Hepatocyte (in vitro differentiated cells): ENCODE measurements at regions not wholly inside any gene's neighbourhood (a gene's known extent, or its start where the extent isn't known, plus 50 kb on each side); places are given as distances from the start of the nearest gene placed in this dataset.
"Not testable (repeated sequence)": the region's sequence is repeated elsewhere in the genome, so short reads cannot be mapped to it uniquely, and the experiment has no call there.

Experiments
- DNase-seq: peaks from one replicate; pipeline ENCODE4 v3.0.0-alpha.2; 2016; ENCODE audit warnings: low spot score
- H2AFZ ChIP-seq: fragments of 200-600 bp; sonication (generic); 2 replicates; pipeline ENCODE4 v1.6.0; 2016; ENCODE audit warnings: antibody characterized with exemption, mild to moderate bottlenecking
- H3K27ac ChIP-seq: fragments of 200-600 bp; sonication (generic); 2 replicates; pipeline ENCODE4 v1.5.1; 2016; ENCODE audit warnings: mild to moderate bottlenecking
- H3K27me3 ChIP-seq: fragments of 200-600 bp; sonication (generic); 2 replicates; pipeline ENCODE4 v1.6.1; 2016
- H3K36me3 ChIP-seq: fragments of 200-600 bp; sonication (generic); replicated peaks from 2 replicates; pipeline ENCODE4 v1.5.1; 2016; ENCODE audit warnings: low read depth; ENCODE audit not compliant: insufficient read depth
- H3K4me1 ChIP-seq: fragments of 200-600 bp; sonication (generic); 2 replicates; pipeline ENCODE4 v1.5.1; 2016; ENCODE audit warnings: mild to moderate bottlenecking, moderate library complexity; ENCODE audit not compliant: insufficient read depth
- H3K4me2 ChIP-seq: fragments of 200-600 bp; sonication (generic); 2 replicates; pipeline ENCODE4 v1.6.0; 2016
- H3K4me3 ChIP-seq: fragments of 200-600 bp; sonication (generic); 2 replicates; pipeline ENCODE4 v1.5.1; 2016; ENCODE audit warnings: mild to moderate bottlenecking
- H3K79me2 ChIP-seq: fragments of 200-600 bp; sonication (generic); 2 replicates; pipeline ENCODE4 v1.6.0; 2017; ENCODE audit warnings: mild to moderate bottlenecking
- H3K9me2 ChIP-seq: fragments of 200-600 bp; sonication (generic); replicated peaks from 2 replicates; pipeline ENCODE4 v1.6.0; 2017; ENCODE audit warnings: mild to moderate bottlenecking; ENCODE audit not compliant: insufficient read depth
- H3K9me3 ChIP-seq: fragments of 200-600 bp; sonication (generic); 2 replicates; pipeline ENCODE4 v1.5.1; 2016; ENCODE audit warnings: low read depth, mild to moderate bottlenecking
- H4K20me1 ChIP-seq: fragments of 200-600 bp; sonication (generic); 2 replicates; pipeline ENCODE4 v1.6.0; 2016; ENCODE audit warnings: mild to moderate bottlenecking; ENCODE audit not compliant: insufficient read depth, poor library complexity, severe bottlenecking
- EZH2 ChIP-seq: fragments of 200-600 bp; sonication (generic); IDR thresholded peaks from 2 replicates; pipeline ENCODE4 v1.6.1; 2016; ENCODE audit warnings: antibody characterized with exemption, mild to moderate bottlenecking, borderline replicate concordance
- EZH2phosphoT487 ChIP-seq: fragments of 200-600 bp; sonication (generic); IDR thresholded peaks from one replicate; pipeline ENCODE4 v1.6.1; 2018; ENCODE audit warnings: antibody characterized with exemption, mild to moderate bottlenecking, low read depth, moderate library complexity; ENCODE audit not compliant: unreplicated experiment, severe bottlenecking
- WGBS: methylation state at CpG from one replicate; pipeline ENCODE4 v1.1.6; 2016; ENCODE audit warnings: low lambda C conversion rate; ENCODE audit errors: missing lambda C conversion rate; 5-methylcytosine and 5-hydroxymethylcytosine counted together
- TF ChIP-seq, protein P1 (sequence below): fragments of 200-600 bp; sonication (generic); IDR thresholded peaks from 2 replicates; pipeline ENCODE4 v1.5.1; 2016; ENCODE audit warnings: antibody characterized with exemption, mild to moderate bottlenecking; ENCODE audit not compliant: poor library complexity

DNA sequence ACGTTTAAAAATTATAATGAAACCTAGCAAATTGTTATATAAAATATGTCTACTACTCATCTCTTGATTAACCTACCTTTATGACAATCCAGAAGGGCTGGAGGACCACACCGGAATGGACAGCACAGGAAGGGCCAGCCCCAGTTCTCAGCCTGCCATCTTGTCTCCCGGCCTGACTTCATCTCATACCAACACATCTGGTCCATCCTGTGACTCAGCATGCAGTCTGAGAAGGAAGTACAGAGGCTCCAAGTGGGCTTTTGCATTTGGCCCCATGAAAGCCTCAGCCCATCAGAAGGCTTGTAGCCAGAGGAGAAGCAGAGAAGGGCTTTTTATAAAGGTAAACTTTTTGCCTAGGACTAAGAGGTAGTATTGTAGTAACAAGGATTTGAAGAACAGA is 436.6 kb downstream of the MRPL39 start:
- Histone ChIP-seq H4K20me1 (no peaks in the 10 kb centered on the region), H3K36me3 (no peaks in the 10 kb centered on the region), H3K4me1 (no peaks in the 10 kb centered on the region), H3K4me3 (no peak overlapping the region), H3K27ac (no peak overlapping the region), H3K9me3 (no peaks in the 10 kb centered on the region), H2AFZ (no peak overlapping the region), H3K4me2 (no peak overlapping the region), H3K9me2 (no peaks in the 10 kb centered on the region), H3K27me3 (no peaks in the 10 kb centered on the region), H3K79me2 (no peaks in the 10 kb centered on the region)
- DNase-seq, result no peak
- TF ChIP-seq EZH2 (no peak), EZH2phosphoT487 (no peak)
- TF ChIP-seq, protein P1, sequence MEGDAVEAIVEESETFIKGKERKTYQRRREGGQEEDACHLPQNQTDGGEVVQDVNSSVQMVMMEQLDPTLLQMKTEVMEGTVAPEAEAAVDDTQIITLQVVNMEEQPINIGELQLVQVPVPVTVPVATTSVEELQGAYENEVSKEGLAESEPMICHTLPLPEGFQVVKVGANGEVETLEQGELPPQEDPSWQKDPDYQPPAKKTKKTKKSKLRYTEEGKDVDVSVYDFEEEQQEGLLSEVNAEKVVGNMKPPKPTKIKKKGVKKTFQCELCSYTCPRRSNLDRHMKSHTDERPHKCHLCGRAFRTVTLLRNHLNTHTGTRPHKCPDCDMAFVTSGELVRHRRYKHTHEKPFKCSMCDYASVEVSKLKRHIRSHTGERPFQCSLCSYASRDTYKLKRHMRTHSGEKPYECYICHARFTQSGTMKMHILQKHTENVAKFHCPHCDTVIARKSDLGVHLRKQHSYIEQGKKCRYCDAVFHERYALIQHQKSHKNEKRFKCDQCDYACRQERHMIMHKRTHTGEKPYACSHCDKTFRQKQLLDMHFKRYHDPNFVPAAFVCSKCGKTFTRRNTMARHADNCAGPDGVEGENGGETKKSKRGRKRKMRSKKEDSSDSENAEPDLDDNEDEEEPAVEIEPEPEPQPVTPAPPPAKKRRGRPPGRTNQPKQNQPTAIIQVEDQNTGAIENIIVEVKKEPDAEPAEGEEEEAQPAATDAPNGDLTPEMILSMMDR, result no peak
- 87% methylated on average over 3 of the region's 3 CpGs for WGBS

DNA sequence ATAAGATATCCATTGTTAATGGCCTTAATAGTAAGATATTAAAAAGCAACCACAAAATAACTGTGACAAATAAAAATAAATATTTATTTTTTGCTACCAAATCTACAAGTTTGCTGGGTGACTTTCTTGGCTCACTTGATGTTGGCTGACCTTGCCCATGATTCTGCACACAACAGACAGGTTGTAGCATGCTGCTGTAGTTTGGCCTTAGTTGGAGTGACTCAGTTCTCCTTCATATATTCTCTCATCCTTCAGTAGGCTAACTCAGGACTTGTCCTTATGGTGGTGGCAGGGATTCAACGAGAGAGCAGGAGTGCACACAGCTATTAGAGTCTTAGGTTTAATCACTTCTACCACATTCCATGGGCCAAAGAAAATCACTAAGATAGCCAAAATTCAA is 437.9 kb downstream of the MRPL39 start:
- Histone ChIP-seq H3K4me1 (no peaks in the 10 kb centered on the region), H3K27ac (no peak overlapping the region), H3K36me3 (no peaks in the 10 kb centered on the region), H2AFZ (no peak overlapping the region), H4K20me1 (no peaks in the 10 kb centered on the region), H3K27me3 (no peaks in the 10 kb centered on the region), H3K9me3 (no peaks in the 10 kb centered on the region), H3K4me3 (no peak overlapping the region), H3K9me2 (no peaks in the 10 kb centered on the region), H3K4me2 (no peak overlapping the region), H3K79me2 (no peaks in the 10 kb centered on the region)
- TF ChIP-seq, protein P1, result no peak
- TF ChIP-seq EZH2 (no peak), EZH2phosphoT487 (no peak)
- 74% methylated on average over 1 of the region's 1 CpG for WGBS
- DNase-seq, result no peak

DNA sequence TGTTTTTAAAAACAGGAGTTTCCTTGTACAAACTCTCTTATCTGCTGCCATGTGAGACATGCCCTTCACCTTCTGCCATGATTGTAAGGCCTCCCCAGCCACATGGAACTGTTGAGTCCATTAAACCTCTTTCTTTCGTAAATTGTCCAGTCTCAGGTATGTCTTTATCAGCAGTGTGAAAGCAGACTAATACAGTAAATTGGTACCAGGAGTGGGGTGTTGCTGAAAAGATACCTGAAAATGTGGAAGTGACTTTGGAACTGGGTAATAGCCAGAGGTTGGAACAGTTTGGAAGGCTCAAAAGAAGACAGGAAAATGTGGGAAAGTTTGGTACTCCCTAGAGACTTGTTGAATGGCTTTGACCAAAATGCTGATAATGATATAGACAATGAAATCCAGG is 440.4 kb downstream of the MRPL39 start:
- not testable (repeated sequence) for H3K4me3 ChIP-seq, H3K36me3 ChIP-seq, H3K79me2 ChIP-seq, H3K27me3 ChIP-seq, H3K4me2 ChIP-seq, H3K27ac ChIP-seq, H4K20me1 ChIP-seq, H2AFZ ChIP-seq, H3K4me1 ChIP-seq, DNase-seq, H3K9me2 ChIP-seq, H3K9me3 ChIP-seq
- WGBS, result 73% methylated on average over 1 of the region's 1 CpG

DNA sequence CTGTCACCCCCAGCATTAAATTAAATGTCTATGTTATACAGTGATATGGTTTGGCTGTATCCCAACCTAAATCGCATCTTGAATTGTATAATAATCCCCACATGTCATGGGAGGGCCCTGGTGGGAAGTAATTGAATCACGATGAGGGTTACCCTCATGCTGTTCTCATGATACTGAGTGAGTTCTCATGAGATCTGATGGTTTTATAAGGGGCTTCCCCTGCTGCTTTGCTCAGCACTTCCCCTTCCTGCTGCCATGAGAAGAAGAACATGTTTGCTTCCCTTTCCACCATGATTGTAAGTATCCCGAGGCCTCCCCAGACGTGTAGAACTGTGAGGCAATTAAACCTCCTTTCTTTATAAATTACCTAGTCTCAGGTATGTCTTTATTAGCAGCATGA is 445.7 kb downstream of the MRPL39 start:
- no peaks in the 10 kb centered on the region for H3K79me2 ChIP-seq
- no peak overlapping the region for H3K4me3 ChIP-seq
- no peaks in the 10 kb centered on the region for H3K9me3 ChIP-seq
- H3K4me1 ChIP-seq, result no peaks in the 10 kb centered on the region
- no peaks in the 10 kb centered on the region for H3K27me3 ChIP-seq
- no peak overlapping the region for H3K27ac ChIP-seq
- TF ChIP-seq, protein P1, result no peak
- TF ChIP-seq EZH2phosphoT487, result no peak
- TF ChIP-seq EZH2, result no peak
- no peak overlapping the region for H3K4me2 ChIP-seq
- no peak for DNase-seq
- 77% methylated on average over 4 of the region's 4 CpGs for WGBS
- no peak overlapping the region for H2AFZ ChIP-seq
- H4K20me1 ChIP-seq, result no peaks in the 10 kb centered on the region
- H3K9me2 ChIP-seq, result no peaks in the 10 kb centered on the region
- no peaks in the 10 kb centered on the region for H3K36me3 ChIP-seq

DNA sequence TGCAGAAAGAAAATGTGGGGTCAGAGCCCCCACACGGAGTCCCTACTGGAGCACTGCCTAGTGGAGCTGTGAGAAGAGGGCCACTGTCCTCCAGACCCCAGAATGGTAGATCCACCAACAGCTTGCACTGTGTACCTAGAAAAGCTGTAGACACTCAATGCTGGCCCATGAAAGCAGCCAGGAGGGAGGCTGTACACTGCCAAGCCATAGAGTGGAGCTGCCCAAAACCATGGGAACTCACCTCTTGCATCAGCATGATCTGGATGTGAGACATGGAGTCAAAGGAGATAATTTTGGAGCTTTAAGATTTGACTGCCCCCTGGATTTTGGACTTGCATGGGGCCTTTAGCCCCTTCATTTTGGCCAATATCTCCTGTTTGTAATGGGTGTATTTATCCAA is 452.3 kb downstream of the MRPL39 start:
- DNase-seq, H3K27ac ChIP-seq, H3K79me2 ChIP-seq, H3K4me3 ChIP-seq, H3K4me2 ChIP-seq, H2AFZ ChIP-seq, H3K9me2 ChIP-seq, H3K4me1 ChIP-seq, H3K9me3 ChIP-seq, H3K27me3 ChIP-seq, H4K20me1 ChIP-seq, H3K36me3 ChIP-seq: not testable (repeated sequence)
- WGBS, result 58% methylated on average over 1 of the region's 1 CpG
